Peyer's patch (tissue), 4 donors: ENCODE measurements at regions not wholly inside any gene's neighbourhood (a gene's known extent, or its start where the extent isn't known, plus 50 kb on each side); places are given as distances from the start of the nearest gene placed in this dataset.

ENCODE experiments used
- POLR2A ChIP-seq, 2 donors: fragments of 450-650 bp; IDR thresholded peaks; one replicate each; pipeline ENCODE4 v1.5.1; 2017; ENCODE audit warnings: antibody characterized with exemption in 2 of 2, mild to moderate bottlenecking in 2 of 2, moderate library complexity in 2 of 2
- TF ChIP-seq, protein P1 (sequence below), 6 experiments: fragments of 450-650 bp in 4 of 6; fragments of 200-600 bp in 2 of 6; sonication (generic) in 1 of 6; IDR thresholded peaks; one replicate each; pipeline ENCODE4 v1.5.1; 2017 to 2019; ENCODE audit warnings: antibody characterized with exemption in 6 of 6, mild to moderate bottlenecking in 3 of 6, moderate library complexity in 1 of 6

DNA sequence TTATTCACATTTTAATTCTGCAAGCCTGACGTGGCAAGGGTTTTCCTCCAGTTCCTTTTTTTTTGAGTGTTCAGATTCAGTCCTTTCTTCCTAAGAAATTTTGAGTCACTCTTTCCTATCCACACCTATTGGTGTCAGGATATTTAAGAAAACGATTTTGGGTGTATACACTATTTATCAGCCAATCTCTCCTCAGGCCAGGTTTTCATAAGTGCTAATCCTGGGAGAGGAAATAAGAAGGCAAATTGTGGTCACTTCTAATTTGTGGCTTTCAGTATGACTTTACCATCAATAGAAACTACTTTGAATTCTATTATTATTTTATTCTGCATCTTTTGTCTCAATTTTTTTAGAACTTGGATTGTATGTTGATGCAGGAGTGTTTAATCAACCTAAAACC is 174.4 kb downstream of the DSEL start:
- TF ChIP-seq, protein P1, sequence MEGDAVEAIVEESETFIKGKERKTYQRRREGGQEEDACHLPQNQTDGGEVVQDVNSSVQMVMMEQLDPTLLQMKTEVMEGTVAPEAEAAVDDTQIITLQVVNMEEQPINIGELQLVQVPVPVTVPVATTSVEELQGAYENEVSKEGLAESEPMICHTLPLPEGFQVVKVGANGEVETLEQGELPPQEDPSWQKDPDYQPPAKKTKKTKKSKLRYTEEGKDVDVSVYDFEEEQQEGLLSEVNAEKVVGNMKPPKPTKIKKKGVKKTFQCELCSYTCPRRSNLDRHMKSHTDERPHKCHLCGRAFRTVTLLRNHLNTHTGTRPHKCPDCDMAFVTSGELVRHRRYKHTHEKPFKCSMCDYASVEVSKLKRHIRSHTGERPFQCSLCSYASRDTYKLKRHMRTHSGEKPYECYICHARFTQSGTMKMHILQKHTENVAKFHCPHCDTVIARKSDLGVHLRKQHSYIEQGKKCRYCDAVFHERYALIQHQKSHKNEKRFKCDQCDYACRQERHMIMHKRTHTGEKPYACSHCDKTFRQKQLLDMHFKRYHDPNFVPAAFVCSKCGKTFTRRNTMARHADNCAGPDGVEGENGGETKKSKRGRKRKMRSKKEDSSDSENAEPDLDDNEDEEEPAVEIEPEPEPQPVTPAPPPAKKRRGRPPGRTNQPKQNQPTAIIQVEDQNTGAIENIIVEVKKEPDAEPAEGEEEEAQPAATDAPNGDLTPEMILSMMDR (IDR thresholded peaks at IDR 0.05) = no peak
- TF ChIP-seq POLR2A (IDR thresholded peaks at IDR 0.05) = no peak
